HPDE6-E6E7 (cell line): ENCODE measurements at regions not wholly inside any gene's neighbourhood (a gene's known extent, or its start where the extent isn't known, plus 50 kb on each side); places are given as distances from the start of the nearest gene placed in this dataset.

ENCODE experiments used
- DNase-seq: peaks from one replicate; pipeline ENCODE4 v3.0.0; 2011; ENCODE audit warnings: missing footprints; ENCODE audit errors: extremely low spot score

- DNase-seq = no peak
Observed at GRCh38 chr20:50313827-50314677, 123.4 kb downstream of the CEBPB start.

GRCh38 chr20:50314678-50315335 is 124.2 kb downstream of the CEBPB start:
- no peak for DNase-seq

GRCh38 chr20:50315586-50316551 is 125.2 kb downstream of the CEBPB start:
- DNase-seq = no peak

GRCh38 chr20:50317116-50317515 is 126.5 kb downstream of the CEBPB start:
- DNase-seq = no peak

- DNase-seq = no peak
Observed at GRCh38 chr20:50317609-50318008, 127.0 kb downstream of the CEBPB start.

GRCh38 chr20:50318710-50319109 is 128.1 kb downstream of the CEBPB start:
- no peak for DNase-seq

- no peak for DNase-seq
Observed at GRCh38 chr20:50320005-50320900, 129.6 kb downstream of the CEBPB start.

- DNase-seq = peak; percentile 100
Observed at GRCh38 chr20:50320901-50321796, 130.5 kb downstream of the CEBPB start.

- no peak for DNase-seq
Observed at GRCh38 chr20:50321797-50322480, 131.3 kb downstream of the CEBPB start.

GRCh38 chr20:50322703-50323131 is 132.1 kb downstream of the CEBPB start:
- DNase-seq = no peak

GRCh38 chr20:50323209-50323608 is 132.6 kb downstream of the CEBPB start:
- no peak for DNase-seq

GRCh38 chr20:50323777-50324775 is 133.4 kb downstream of the CEBPB start:
- no peak for DNase-seq

GRCh38 chr20:50325215-50325614 is 134.6 kb downstream of the CEBPB start:
- no peak for DNase-seq

- DNase-seq = no peak
Observed at GRCh38 chr20:50325651-50326050, 135.0 kb downstream of the CEBPB start.

- DNase-seq = no peak
Observed at GRCh38 chr20:50327666-50328065, 137.0 kb downstream of the CEBPB start.

GRCh38 chr20:50328222-50328979 is 137.8 kb downstream of the CEBPB start:
- no peak for DNase-seq
